HS-27A (cell line): ENCODE measurements at regions not wholly inside any gene's neighbourhood (a gene's known extent, or its start where the extent isn't known, plus 50 kb on each side); places are given as distances from the start of the nearest gene placed in this dataset.
"Not testable (repeated sequence)": the region's sequence is repeated elsewhere in the genome, so short reads cannot be mapped to it uniquely, and the experiment has no call there.

Source experiments
- DNase-seq: peaks from one replicate; pipeline ENCODE4 v3.0.0-alpha.2; 2012; ENCODE audit warnings: low read depth, missing footprints

- no peak for DNase-seq
Measured at GRCh38 chr11:96706761-96707160, 316.9 kb downstream of the JRKL start.

GRCh38 chr11:96707273-96707672 is 317.5 kb downstream of the JRKL start:
- no peak for DNase-seq

- no peak for DNase-seq
Measured at GRCh38 chr11:96708219-96708878, 318.5 kb downstream of the JRKL start.

GRCh38 chr11:96713301-96713700 is 323.5 kb downstream of the JRKL start:
- DNase-seq, result no peak

- DNase-seq, result no peak
Measured at GRCh38 chr11:96714689-96715088, 324.9 kb downstream of the JRKL start.

- no peak for DNase-seq
Measured at GRCh38 chr11:96715208-96715607, 325.4 kb downstream of the JRKL start.

DNA sequence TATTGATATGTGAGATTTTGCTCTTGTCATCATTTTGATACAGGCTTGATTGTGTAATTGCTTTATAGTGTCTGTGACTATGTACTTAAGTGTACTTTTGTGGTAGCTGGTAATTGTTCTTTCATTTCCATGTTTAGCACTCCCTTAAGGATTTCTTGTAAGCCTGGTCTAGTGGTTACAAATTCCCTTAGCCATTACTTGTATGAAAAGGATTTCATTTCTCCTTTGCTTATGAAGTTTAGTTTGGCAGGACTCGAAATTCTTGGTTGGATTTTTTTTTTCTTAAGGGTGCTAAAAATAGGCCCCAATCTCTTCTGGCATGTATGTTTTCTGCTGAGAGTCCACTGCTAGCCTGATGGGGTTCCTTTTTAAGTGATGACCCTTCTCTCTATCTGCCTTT is 346.8 kb downstream of the JRKL start:
- DNase-seq, result no peak

DNA sequence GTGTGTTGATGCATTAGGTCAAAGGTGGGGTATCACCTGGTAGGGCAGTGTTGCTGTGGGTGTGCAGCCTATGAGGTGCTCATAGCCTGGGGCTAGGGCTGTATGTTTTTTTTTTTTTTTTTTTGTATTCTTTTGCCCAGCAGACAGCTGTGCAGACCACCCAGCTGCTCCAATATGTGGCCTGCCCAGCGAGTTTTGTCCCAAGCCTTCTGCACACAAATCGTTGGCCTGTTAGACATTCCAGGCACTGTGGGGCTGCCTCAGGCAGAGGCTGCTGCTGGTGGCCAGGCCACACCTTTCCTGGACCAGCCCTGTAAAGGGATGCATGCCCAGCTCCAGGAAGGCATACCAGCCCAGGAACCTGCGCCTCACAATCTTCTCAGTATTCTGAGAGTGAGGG is 348.5 kb downstream of the JRKL start:
- DNase-seq, result no peak

GRCh38 chr11:96741068-96741467 is 351.3 kb downstream of the JRKL start:
- no peak for DNase-seq

- no peak for DNase-seq
Measured at GRCh38 chr11:96744697-96745096, 354.9 kb downstream of the JRKL start.

GRCh38 chr11:96748639-96749370 is 359.0 kb downstream of the JRKL start:
- DNase-seq, result no peak

DNA sequence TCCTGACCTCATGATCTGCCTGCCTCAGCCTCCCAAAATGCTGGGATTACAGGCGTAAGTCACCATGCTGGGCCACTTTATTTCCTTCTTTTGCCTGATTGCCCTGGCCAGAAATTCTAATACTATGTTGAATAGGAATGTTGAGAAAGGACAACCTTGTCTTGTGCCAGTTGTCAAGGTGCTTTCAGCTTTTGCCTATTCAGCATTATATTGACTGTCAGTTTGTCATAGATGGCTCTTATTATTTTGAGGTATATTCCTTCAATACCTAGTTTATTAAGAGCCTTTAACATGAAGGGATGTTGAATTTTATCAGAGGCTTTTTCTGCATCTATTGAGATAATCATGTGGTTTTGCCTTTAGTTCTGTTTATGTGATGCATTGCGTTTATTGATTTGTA is 362.0 kb downstream of the JRKL start:
- not testable (repeated sequence) for DNase-seq

DNA sequence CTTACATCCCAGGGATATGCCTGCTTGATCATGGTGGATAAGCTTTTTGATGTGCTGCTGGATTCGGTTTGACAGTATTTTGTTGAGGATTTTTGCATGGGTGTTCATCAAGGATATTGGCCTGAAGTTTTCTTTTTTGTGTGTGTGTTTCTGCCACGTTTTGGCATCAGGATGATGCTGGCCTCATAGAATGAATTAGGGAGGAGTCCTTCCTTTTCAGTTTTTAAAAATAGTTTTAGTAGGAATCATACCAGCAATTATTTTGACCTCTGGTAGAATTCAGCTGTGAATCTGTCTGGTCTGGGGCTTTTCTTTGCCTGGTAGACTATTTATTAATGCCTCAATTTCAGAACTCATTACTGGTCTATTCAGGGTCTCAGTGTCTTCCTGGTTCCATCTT is 362.4 kb downstream of the JRKL start:
- DNase-seq, result no peak

DNA sequence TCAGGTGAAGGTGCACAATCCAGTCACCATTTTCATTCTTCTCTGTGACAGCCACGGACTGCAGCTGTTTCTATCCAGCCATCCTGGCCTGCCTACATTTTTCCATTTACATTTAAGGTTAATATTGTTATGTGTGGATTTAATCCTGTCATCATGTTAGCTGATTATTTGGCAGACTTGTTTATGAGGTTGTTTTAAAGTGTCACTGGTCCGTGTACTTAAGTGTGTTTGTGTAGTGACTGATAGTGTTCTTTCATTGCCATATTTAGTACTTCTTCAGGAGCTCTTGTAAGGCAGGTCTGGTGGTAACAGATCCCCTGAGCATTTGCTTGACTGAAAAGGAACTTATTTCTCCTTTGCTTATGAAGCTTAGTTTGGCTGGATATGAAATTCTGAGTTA is 364.2 kb downstream of the JRKL start:
- DNase-seq, result no peak

GRCh38 chr11:96755209-96755608 is 365.4 kb downstream of the JRKL start:
- DNase-seq, result no peak

DNA sequence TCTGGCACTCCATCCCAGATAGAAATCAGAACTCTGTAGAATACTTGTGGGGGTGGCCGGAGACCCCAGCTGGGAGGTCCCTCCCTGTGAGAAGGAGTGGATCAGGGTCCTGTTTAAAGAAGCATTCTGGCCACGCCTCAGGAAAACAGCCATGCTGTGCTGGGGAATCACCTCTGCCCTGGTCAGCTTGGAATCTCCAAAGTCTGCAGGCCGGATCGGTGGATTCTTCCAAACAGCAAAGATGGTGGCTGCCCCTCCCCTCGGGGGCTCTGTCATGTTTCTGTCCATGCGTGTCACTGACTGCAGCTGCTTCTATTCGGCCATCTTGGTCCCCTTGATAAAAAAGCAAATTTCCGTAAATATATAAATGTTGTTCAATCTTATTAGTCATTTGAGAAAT is 365.9 kb downstream of the JRKL start:
- DNase-seq, result no peak

GRCh38 chr11:96758957-96759356 is 369.1 kb downstream of the JRKL start:
- no peak for DNase-seq

GRCh38 chr11:96760306-96760705 is 370.5 kb downstream of the JRKL start:
- DNase-seq, result no peak

DNA sequence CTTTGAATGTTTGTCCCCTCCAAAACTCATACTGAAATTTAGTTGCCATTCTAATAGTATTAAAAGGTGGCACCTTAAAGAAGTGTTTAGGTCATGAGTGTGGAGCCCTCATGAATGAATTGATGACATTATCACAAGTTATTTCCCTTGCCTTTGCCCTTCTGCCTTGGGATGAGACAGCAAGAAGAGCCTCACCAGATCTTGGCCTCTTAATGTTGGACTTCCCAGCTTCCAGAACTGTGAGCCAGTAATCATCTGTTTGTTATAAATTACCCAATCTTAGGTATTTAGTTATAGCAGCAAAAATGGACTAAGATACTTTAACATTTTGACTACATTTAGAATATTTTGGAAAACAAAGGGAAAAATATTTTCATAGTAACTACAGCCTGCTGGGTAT is 371.0 kb downstream of the JRKL start:
- DNase-seq, result no peak

GRCh38 chr11:96761451-96761850 is 371.6 kb downstream of the JRKL start:
- no peak for DNase-seq

GRCh38 chr11:96763244-96763643 is 373.4 kb downstream of the JRKL start:
- no peak for DNase-seq

- DNase-seq, result no peak
Measured at GRCh38 chr11:96778272-96778671, 388.5 kb downstream of the JRKL start.

GRCh38 chr11:96779030-96779429 is 389.2 kb downstream of the JRKL start:
- no peak for DNase-seq

DNA sequence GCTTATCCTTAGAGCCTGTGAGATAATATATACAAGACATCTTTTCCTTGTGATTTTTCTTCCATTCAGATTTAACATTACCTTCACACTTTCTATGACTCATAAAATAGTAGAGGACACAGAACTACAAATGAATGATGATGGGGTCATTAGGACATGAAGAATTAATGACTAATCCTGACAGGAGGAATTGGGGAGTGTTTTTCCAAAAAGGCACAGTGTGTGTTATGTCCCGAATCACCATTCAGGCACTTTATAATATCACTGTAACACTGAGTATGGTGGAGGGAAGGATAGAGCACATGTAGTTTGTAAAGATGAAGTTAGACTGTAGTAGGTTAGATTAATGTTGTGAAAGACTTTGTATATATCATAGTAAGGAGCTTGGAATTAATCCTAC is 391.3 kb downstream of the JRKL start:
- DNase-seq, result no peak
